ENCODE measurements at regions not wholly inside any gene's neighbourhood (a gene's known extent, or its start where the extent isn't known, plus 50 kb on each side); places are given as distances from the start of the nearest gene placed in this dataset.

DNA sequence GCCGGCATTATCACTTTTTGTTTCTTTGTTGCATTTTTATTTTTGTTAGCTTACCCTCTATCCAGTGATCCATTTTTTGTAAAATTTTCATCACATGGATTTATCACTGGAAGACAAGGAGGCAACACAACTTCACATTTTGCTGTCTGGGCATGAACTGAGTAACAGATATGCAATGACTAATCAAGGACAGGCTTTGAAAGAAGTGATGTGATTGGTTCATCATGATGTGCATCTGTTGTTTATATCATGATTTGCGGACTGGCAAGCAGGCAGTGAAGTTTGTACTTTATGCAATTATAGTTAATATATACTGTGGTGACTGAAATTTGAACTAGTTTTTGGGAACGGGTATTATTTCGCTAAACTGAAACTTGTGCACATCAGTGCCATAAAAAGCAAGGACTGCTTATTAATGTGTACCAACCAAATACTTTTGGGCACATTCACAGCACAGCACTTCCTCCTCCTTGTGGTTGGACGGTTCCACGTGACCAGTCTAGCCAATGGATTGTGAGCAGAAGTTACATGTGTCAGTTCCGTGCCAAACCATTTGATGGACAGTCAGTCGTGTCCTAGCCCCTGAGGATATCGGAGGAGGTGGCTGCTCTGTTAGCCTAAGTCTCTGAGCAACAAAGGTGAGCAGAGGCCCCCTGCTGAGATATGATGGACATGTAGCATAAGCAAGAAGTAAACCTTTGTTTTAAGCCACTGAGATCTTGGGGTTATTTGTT lies 201.4 kb upstream of the SIX2 start:
- no peak for DNase-seq

GRCh38 chr2:45209875-45210274 lies 200.6 kb upstream of the SIX2 start:
- no peak for DNase-seq

DNA sequence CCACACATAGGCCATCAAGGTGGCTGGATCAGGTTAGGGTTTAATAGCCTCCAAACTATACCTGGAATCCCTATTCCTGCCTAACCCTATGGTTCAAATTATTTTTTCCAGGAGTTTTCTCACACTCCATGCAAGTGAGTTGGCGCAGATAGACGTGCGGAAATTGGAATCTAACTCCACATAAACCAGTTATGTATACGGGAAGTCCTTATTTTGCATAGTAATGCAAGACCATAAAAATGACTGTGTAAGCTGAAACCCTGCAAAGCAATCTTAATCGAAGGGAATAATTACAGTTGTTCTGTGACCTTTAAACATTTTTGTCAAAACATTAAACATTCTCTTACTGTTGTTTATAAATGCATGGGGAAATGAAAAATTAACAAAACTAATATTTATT lies 200.1 kb upstream of the SIX2 start:
- no peak for DNase-seq

DNA sequence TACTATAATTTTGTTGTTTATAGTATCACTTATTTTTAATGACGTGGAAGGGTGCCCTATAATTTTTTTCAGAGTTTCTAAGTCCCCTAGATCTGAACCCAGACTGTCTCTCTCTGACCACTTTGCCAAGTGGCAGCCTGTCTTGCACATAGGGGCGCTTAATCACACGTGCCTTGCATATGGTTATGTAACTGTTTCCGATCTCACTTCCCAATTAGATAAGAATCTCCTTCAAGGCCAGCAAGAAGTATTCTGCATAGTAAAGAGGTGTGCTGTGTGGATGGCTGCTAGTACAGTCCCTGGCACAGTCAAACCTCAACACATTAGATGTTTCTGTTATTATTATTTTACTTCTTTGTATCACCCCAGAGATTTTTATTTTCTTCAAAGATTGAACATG lies 197.8 kb upstream of the SIX2 start:
- no peak for DNase-seq

DNA sequence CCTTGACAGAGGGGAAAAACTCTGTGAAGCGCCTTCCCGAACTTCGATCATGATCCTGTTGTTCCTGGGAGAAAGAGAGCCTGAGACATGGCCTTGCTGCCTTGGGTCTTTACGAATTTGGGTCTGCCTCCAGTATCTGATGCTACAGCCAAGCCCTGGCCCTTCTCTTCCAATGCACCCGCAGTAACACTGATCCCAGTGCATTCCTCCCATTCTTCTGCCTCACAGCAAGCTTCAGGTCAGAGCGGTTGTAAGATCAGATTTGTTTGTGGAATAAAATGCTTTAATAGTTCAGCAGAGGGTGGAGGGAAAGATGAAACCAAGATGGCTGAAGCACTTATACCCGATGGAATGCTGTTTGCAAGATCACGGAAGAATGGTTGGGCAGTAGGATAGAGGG lies 196.7 kb upstream of the SIX2 start:
- no peak for DNase-seq

DNA sequence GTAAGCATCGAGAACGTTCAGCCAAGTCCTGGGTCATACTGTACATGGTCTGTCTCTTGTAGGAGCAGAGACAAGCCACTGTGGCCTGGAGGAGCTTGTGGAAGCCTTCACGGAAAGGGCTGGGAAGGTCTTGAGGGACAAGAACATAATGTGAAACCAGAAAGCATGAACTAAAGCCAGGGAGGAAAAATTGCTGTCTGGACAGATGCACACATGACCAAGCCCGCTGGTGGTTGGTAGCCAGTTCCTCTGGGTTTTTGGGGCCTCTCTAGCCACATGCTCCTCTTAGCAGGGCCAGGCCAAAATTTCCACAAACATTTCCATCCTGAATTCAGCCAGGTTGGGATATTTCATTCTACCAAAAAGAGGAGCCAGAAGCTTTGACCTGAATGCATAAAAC lies 196.2 kb upstream of the SIX2 start:
- DNase-seq, result no peak

- no peak for DNase-seq
Observed at GRCh38 chr2:45203400-45203799, 194.1 kb upstream of the SIX2 start.

GRCh38 chr2:45199973-45200372 lies 190.7 kb upstream of the SIX2 start:
- no peak for DNase-seq

DNA sequence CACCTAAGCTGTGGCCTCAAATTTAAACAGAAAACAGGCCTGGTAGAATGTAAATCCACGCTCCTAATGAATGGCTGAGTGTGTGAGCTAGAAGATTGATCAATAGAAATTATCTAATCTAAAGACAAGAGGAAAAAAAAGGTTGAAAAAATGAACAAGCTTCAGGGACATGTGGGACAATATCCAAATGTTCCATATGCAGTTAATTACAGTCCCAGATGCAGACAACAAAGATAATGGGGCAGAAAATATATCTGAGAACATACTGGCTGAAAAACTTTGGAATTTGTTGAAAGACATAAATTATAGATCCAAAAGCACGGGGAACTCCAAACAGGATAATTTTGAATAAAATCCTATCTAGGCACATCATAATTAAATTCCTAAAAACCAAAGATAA lies 186.7 kb upstream of the SIX2 start:
- DNase-seq, result no peak

GRCh38 chr2:45194596-45194995 lies 185.3 kb upstream of the SIX2 start:
- no peak for DNase-seq

DNA sequence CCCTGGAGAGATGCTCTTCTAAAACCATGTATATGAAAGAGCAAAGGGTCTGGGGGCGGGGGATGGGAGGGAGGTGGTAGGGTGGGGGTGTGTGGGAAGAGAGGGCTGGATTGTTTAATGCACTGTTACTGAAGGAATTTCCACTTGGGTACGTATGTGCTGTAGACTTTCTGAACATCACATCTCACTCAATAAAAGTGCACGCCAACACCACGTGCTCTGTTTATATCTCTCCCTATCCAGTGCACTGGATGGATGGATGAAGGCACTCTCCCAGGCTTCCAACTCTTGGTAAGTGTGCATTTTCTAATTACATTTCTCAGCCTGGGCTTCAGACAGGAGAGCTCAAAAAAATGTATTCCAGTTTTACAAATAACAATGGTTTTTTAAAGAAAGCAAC lies 184.3 kb upstream of the SIX2 start:
- DNase-seq, result no peak

DNA sequence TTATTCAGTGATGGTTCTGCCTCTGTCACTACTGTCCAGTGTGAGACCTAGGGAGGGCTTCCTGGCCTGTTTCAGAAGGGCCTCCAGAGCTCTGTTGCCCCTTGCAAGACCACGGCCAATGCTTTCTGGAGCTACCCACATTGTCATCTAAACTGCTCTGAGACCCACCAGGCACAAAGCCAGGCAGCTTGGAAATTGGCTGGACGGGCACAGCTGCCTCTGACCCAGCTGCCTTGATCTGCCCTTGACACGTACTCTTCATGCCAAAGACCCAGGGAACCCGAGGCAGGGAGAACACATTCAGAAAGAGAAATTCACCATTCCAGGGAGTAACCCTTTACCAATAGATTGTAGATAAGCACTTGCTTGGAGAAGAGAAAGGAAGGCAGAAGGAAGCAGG lies 183.7 kb upstream of the SIX2 start:
- DNase-seq, result no peak

- no peak for DNase-seq
Observed at GRCh38 chr2:45192481-45192880, 183.2 kb upstream of the SIX2 start.

- peak; percentile 72 for DNase-seq
Observed at GRCh38 chr2:45191976-45192375, 182.7 kb upstream of the SIX2 start.

DNA sequence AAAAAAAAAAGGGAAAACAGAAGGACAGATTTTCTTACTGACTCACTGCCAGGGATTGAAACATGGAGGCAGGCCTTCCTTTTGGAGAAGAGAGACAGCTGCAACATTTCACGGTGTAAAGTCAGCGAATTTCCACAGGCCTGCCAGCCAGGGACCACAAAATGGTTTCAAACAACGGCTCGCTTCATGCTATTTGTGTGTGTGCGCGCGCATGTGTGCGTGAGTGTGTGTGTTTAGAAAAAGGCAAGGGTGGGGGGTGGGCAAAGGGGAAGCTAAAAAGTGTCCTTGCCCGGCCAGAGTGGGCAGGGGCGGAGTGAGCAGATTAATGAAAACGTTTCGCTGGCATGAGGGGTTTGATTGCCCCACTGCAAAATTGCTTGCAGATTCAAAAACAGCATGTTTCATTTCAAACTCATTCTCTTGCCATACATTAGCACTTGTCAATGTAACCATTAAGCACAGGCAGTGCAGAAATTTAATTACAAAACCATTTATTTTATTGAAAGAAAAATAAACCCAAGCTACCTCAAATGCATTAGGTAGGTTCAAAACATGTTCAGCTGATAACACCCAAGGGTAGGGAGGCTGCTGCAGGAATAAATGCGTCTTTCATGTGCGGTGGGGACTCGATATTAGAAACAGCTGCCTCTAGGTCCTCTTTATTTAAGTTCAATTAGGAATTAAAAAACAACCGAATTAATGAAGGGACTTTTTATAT lies 182.1 kb upstream of the SIX2 start:
- peak; percentile 73 for DNase-seq

- no peak for DNase-seq
Observed at GRCh38 chr2:45190481-45190942, 181.3 kb upstream of the SIX2 start.

- DNase-seq, result no peak
Observed at GRCh38 chr2:45184606-45185005, 175.4 kb upstream of the SIX2 start.

GRCh38 chr2:45182667-45183295 lies 173.5 kb upstream of the SIX2 start:
- no peak for DNase-seq

- no peak for DNase-seq
Observed at GRCh38 chr2:45180779-45181178, 171.5 kb upstream of the SIX2 start.

- no peak for DNase-seq
Observed at GRCh38 chr2:45180033-45180746, 170.9 kb upstream of the SIX2 start.

DNA sequence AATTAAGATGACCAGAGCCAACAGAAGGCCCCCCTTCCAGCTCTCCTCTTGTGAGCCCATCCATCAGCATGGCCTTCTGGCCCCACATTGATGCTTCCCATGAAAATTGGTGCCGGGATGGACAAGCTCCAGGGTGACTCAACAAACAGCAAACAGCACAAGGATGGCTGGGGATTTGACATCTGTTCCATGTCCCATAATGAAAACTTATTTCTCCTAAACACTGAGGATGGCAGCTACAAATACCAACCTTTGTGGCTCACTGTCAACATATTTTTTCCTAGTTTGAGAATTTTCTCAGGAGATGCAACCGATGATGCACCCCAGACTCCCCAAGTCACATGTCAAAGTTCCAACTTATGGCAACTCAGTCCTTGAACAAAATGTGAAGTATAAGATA lies 169.6 kb upstream of the SIX2 start:
- DNase-seq, result no peak

DNA sequence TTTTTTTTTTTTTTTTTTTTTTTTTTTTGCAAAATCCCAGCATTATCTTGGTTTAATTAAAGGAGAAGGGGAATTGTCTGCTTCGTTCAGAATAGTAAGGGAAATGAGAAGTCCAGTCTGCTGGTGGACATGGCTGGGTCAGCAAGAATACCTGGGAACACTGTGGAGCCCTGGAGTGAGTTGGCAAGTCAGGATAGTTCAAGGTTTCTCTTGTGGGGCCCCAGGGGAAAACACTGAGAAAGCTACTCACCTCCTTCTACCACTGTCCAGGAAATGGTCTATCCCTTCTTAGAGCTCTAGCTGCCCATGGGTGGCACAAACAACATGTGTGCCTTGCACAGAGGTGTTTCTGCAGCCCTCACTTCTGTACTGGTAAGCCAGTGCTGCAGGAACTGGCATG lies 169.1 kb upstream of the SIX2 start:
- DNase-seq, result no peak

DNA sequence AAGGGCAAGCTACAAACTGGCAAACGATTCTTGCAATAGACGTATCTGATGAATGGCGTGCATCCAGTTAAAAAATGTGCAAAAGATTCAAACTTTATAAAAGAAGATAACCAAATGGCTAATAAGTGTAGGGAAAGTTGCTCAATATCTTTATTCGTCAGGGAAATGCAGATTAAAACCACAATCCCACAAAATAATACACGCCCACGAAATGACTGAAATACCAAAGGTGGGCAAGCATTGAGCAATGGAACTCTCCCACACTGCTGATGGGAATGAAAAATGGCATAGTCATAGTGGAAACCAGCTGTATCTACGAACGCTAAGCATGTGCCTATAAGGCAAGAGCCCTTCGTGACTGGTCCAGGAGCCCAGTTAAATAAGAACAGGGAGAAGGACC lies 168.6 kb upstream of the SIX2 start:
- DNase-seq, result no peak

- DNase-seq, result no peak
Observed at GRCh38 chr2:45176390-45176789, 167.1 kb upstream of the SIX2 start.

Data from right forelimb (tissue), 1 donor.